ENCODE measurements at regions not wholly inside any gene's neighbourhood (a gene's known extent, or its start where the extent isn't known, plus 50 kb on each side); places are given as distances from the start of the nearest gene placed in this dataset.

GRCh38 chr3:177835008-177835407, 637.7 kb upstream of the TBL1XR1 start:
- Histone ChIP-seq H3K27ac (ENCODE audit: low read depth in 2 of 2, low read length in 2 of 2) (no peak overlapping the region), H3K4me3 (ENCODE audit: low read length in 2 of 2) (no peak overlapping the region), H3K36me3 (ENCODE audit: control insufficient read depth in 2 of 2, insufficient read depth in 2 of 2, low read length in 2 of 2) (no peaks in the 10 kb centered on the region), H3K9me3 (ENCODE audit: control insufficient read depth in 2 of 2, low read length in 2 of 2) (no peaks in the 10 kb centered on the region), H3K27me3 (ENCODE audit: control insufficient read depth in 2 of 2, insufficient read depth in 2 of 2, low read length in 2 of 2) (no peaks in the 10 kb centered on the region), H3K9ac (ENCODE audit: low read depth in 1 of 2, low read length in 2 of 2) (no peak overlapping the region), H3K4me1 (ENCODE audit: control insufficient read depth in 2 of 2, insufficient read depth in 2 of 2, low read length in 2 of 2) (peaks cover 0 to 6% of the 10 kb centered on the region in 2 donors)

- Histone ChIP-seq H3K4me1 (ENCODE audit: control insufficient read depth in 2 of 2, insufficient read depth in 2 of 2, low read length in 2 of 2) (peaks cover 0 to 6% of the 10 kb centered on the region in 2 donors), H3K9ac (ENCODE audit: low read depth in 1 of 2, low read length in 2 of 2) (no peak overlapping the region), H3K36me3 (ENCODE audit: control insufficient read depth in 2 of 2, insufficient read depth in 2 of 2, low read length in 2 of 2) (no peaks in the 10 kb centered on the region), H3K27me3 (ENCODE audit: control insufficient read depth in 2 of 2, insufficient read depth in 2 of 2, low read length in 2 of 2) (no peaks in the 10 kb centered on the region), H3K9me3 (ENCODE audit: control insufficient read depth in 2 of 2, low read length in 2 of 2) (no peaks in the 10 kb centered on the region), H3K27ac (ENCODE audit: low read depth in 2 of 2, low read length in 2 of 2) (no peak overlapping the region), H3K4me3 (ENCODE audit: low read length in 2 of 2) (no peak overlapping the region)
These were observed 638.6 kb upstream of the TBL1XR1 start for GRCh38 chr3:177835917-177836316.

- Histone ChIP-seq H3K9me3 (ENCODE audit: control insufficient read depth in 2 of 2, low read length in 2 of 2) (no peaks in the 10 kb centered on the region), H3K27ac (ENCODE audit: low read depth in 2 of 2, low read length in 2 of 2) (no peak overlapping the region), H3K4me3 (ENCODE audit: low read length in 2 of 2) (no peak overlapping the region), H3K4me1 (ENCODE audit: control insufficient read depth in 2 of 2, insufficient read depth in 2 of 2, low read length in 2 of 2) (peaks cover 0 to 6% of the 10 kb centered on the region in 2 donors), H3K9ac (ENCODE audit: low read depth in 1 of 2, low read length in 2 of 2) (no peak overlapping the region), H3K27me3 (ENCODE audit: control insufficient read depth in 2 of 2, insufficient read depth in 2 of 2, low read length in 2 of 2) (no peaks in the 10 kb centered on the region), H3K36me3 (ENCODE audit: control insufficient read depth in 2 of 2, insufficient read depth in 2 of 2, low read length in 2 of 2) (no peaks in the 10 kb centered on the region)
These were observed 639.4 kb upstream of the TBL1XR1 start for GRCh38 chr3:177836671-177837070.

GRCh38 chr3:177837951-177838655, 640.8 kb upstream of the TBL1XR1 start:
- H3K9ac ChIP-seq (ENCODE audit: low read depth in 1 of 2, low read length in 2 of 2): no peak overlapping the region
- H3K4me3 ChIP-seq (ENCODE audit: low read length in 2 of 2): no peak overlapping the region
- H3K36me3 ChIP-seq (ENCODE audit: control insufficient read depth in 2 of 2, insufficient read depth in 2 of 2, low read length in 2 of 2): no peaks in the 10 kb centered on the region
- H3K27ac ChIP-seq (ENCODE audit: low read depth in 2 of 2, low read length in 2 of 2): no peak overlapping the region
- H3K9me3 ChIP-seq (ENCODE audit: control insufficient read depth in 2 of 2, low read length in 2 of 2): no peaks in the 10 kb centered on the region
- H3K4me1 ChIP-seq (ENCODE audit: control insufficient read depth in 2 of 2, insufficient read depth in 2 of 2, low read length in 2 of 2): peaks cover 0 to 5% of the 10 kb centered on the region in 2 donors
- no peaks in the 10 kb centered on the region for H3K27me3 ChIP-seq (ENCODE audit: control insufficient read depth in 2 of 2, insufficient read depth in 2 of 2, low read length in 2 of 2)

GRCh38 chr3:177838766-177839350, 641.6 kb upstream of the TBL1XR1 start:
- H3K27ac ChIP-seq (ENCODE audit: low read depth in 2 of 2, low read length in 2 of 2): no peak overlapping the region
- no peaks in the 10 kb centered on the region for H3K27me3 ChIP-seq (ENCODE audit: control insufficient read depth in 2 of 2, insufficient read depth in 2 of 2, low read length in 2 of 2)

GRCh38 chr3:177842302-177842701, 645.0 kb upstream of the TBL1XR1 start:
- no peaks in the 10 kb centered on the region for H3K36me3 ChIP-seq (ENCODE audit: control insufficient read depth in 2 of 2, insufficient read depth in 2 of 2, low read length in 2 of 2)
- no peaks in the 10 kb centered on the region for H3K4me1 ChIP-seq (ENCODE audit: control insufficient read depth in 2 of 2, insufficient read depth in 2 of 2, low read length in 2 of 2)
- H3K9me3 ChIP-seq (ENCODE audit: control insufficient read depth in 2 of 2, low read length in 2 of 2): no peaks in the 10 kb centered on the region
- no peak overlapping the region for H3K9ac ChIP-seq (ENCODE audit: low read depth in 1 of 2, low read length in 2 of 2)
- H3K27me3 ChIP-seq (ENCODE audit: control insufficient read depth in 2 of 2, insufficient read depth in 2 of 2, low read length in 2 of 2): no peaks in the 10 kb centered on the region
- H3K27ac ChIP-seq (ENCODE audit: low read depth in 2 of 2, low read length in 2 of 2): no peak overlapping the region
- H3K4me3 ChIP-seq (ENCODE audit: low read length in 2 of 2): no peak overlapping the region

More at GRCh38 chr3:177838766-177839350, 641.6 kb upstream of the TBL1XR1 start:
- Histone ChIP-seq H3K36me3 (ENCODE audit: control insufficient read depth in 2 of 2, insufficient read depth in 2 of 2, low read length in 2 of 2) (no peaks in the 10 kb centered on the region), H3K9me3 (ENCODE audit: control insufficient read depth in 2 of 2, low read length in 2 of 2) (no peaks in the 10 kb centered on the region), H3K4me1 (ENCODE audit: control insufficient read depth in 2 of 2, insufficient read depth in 2 of 2, low read length in 2 of 2) (no peaks in the 10 kb centered on the region), H3K4me3 (ENCODE audit: low read length in 2 of 2) (no peak overlapping the region), H3K9ac (ENCODE audit: low read depth in 1 of 2, low read length in 2 of 2) (no peak overlapping the region)

- Histone ChIP-seq H3K4me3 (ENCODE audit: low read length in 2 of 2) (no peak overlapping the region), H3K27ac (ENCODE audit: low read depth in 2 of 2, low read length in 2 of 2) (no peak overlapping the region), H3K27me3 (ENCODE audit: control insufficient read depth in 2 of 2, insufficient read depth in 2 of 2, low read length in 2 of 2) (no peaks in the 10 kb centered on the region), H3K9ac (ENCODE audit: low read depth in 1 of 2, low read length in 2 of 2) (no peak overlapping the region), H3K9me3 (ENCODE audit: control insufficient read depth in 2 of 2, low read length in 2 of 2) (no peaks in the 10 kb centered on the region), H3K4me1 (ENCODE audit: control insufficient read depth in 2 of 2, insufficient read depth in 2 of 2, low read length in 2 of 2) (no peaks in the 10 kb centered on the region), H3K36me3 (ENCODE audit: control insufficient read depth in 2 of 2, insufficient read depth in 2 of 2, low read length in 2 of 2) (no peaks in the 10 kb centered on the region)
These were observed 645.8 kb upstream of the TBL1XR1 start for GRCh38 chr3:177842743-177843734.

- H3K9me3 ChIP-seq (ENCODE audit: control insufficient read depth in 2 of 2, low read length in 2 of 2): no peaks in the 10 kb centered on the region
- H3K36me3 ChIP-seq (ENCODE audit: control insufficient read depth in 2 of 2, insufficient read depth in 2 of 2, low read length in 2 of 2): no peaks in the 10 kb centered on the region
- H3K4me3 ChIP-seq (ENCODE audit: low read length in 2 of 2): no peak overlapping the region
- no peak overlapping the region for H3K27ac ChIP-seq (ENCODE audit: low read depth in 2 of 2, low read length in 2 of 2)
- H3K4me1 ChIP-seq (ENCODE audit: control insufficient read depth in 2 of 2, insufficient read depth in 2 of 2, low read length in 2 of 2): peaks cover 0 to 8% of the 10 kb centered on the region in 2 donors
- H3K27me3 ChIP-seq (ENCODE audit: control insufficient read depth in 2 of 2, insufficient read depth in 2 of 2, low read length in 2 of 2): no peaks in the 10 kb centered on the region
- H3K9ac ChIP-seq (ENCODE audit: low read depth in 1 of 2, low read length in 2 of 2): no peak overlapping the region
These were observed 654.9 kb upstream of the TBL1XR1 start for GRCh38 chr3:177852001-177852807.

- no peaks in the 10 kb centered on the region for H3K36me3 ChIP-seq (ENCODE audit: control insufficient read depth in 2 of 2, insufficient read depth in 2 of 2, low read length in 2 of 2)
- H3K9me3 ChIP-seq (ENCODE audit: control insufficient read depth in 2 of 2, low read length in 2 of 2): no peaks in the 10 kb centered on the region
- H3K4me3 ChIP-seq (ENCODE audit: low read length in 2 of 2): no peak overlapping the region
- no peak overlapping the region for H3K27ac ChIP-seq (ENCODE audit: low read depth in 2 of 2, low read length in 2 of 2)
- H3K9ac ChIP-seq (ENCODE audit: low read depth in 1 of 2, low read length in 2 of 2): no peak overlapping the region
- peaks cover 0 to 8% of the 10 kb centered on the region in 2 donors for H3K4me1 ChIP-seq (ENCODE audit: control insufficient read depth in 2 of 2, insufficient read depth in 2 of 2, low read length in 2 of 2)
- H3K27me3 ChIP-seq (ENCODE audit: control insufficient read depth in 2 of 2, insufficient read depth in 2 of 2, low read length in 2 of 2): no peaks in the 10 kb centered on the region
These were observed 657.7 kb upstream of the TBL1XR1 start for GRCh38 chr3:177855021-177855420.
